GM10266 (cell line): ENCODE measurements at regions not wholly inside any gene's neighbourhood (a gene's known extent, or its start where the extent isn't known, plus 50 kb on each side); places are given as distances from the start of the nearest gene placed in this dataset.

ENCODE experiments used
- DNase-seq: peaks from one replicate; pipeline ENCODE4 v3.0.0; 2012; ENCODE audit errors: extremely low spot score
- CTCF ChIP-seq: IDR thresholded peaks from 2 replicates; pipeline ENCODE4 v1.5.1; 2012; ENCODE audit warnings: mild to moderate bottlenecking, low read depth; ENCODE audit not compliant: control insufficient read depth, insufficient read depth; ENCODE audit errors: missing control alignments

GRCh38 chr9:1939926-1940368, 75.2 kb upstream of the SMARCA2 start:
- peak; percentile 70 for DNase-seq
- TF ChIP-seq CTCF, result peak; percentile 88

GRCh38 chr9:1941989-1942388, 73.2 kb upstream of the SMARCA2 start:
- no peak for DNase-seq
- peak; percentile 28 for TF ChIP-seq CTCF

GRCh38 chr9:1946526-1947283, 68.4 kb upstream of the SMARCA2 start:
- no peak for TF ChIP-seq CTCF
- DNase-seq, result no peak

- no peak for DNase-seq
Observed at GRCh38 chr9:1947438-1947837, 67.7 kb upstream of the SMARCA2 start.

GRCh38 chr9:1948541-1948940, 66.6 kb upstream of the SMARCA2 start:
- no peak for TF ChIP-seq CTCF
- no peak for DNase-seq

More at GRCh38 chr9:1947438-1947837, 67.7 kb upstream of the SMARCA2 start:
- TF ChIP-seq CTCF, result no peak

- TF ChIP-seq CTCF, result no peak
- no peak for DNase-seq
Observed at GRCh38 chr9:1951446-1951845, 63.7 kb upstream of the SMARCA2 start.

GRCh38 chr9:1952001-1952400, 63.1 kb upstream of the SMARCA2 start:
- no peak for TF ChIP-seq CTCF
- DNase-seq, result no peak
